ENCODE measurements at regions not wholly inside any gene's neighbourhood (a gene's known extent, or its start where the extent isn't known, plus 50 kb on each side); places are given as distances from the start of the nearest gene placed in this dataset.

DNA sequence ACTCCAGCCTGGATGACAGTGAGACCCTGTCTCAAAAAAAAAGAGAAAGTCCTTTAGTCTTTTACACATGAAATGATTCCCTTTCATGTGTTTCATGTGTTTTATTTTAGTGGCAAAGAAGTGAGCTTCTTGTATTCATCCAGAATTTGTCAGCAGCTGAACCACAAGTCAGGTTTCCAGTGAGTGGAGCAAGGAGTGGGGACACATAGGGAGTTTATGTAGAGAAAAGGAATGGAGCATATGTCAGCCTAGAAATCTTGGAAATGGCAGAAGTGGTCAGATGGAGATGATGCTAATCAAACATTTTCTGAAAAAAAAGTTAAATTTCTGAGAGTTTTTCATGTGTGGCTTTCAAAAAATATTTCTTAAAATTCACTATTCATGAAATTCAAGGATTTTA lies 383.0 kb upstream of the GATB start:
- Histone ChIP-seq H3K36me3 (ENCODE audit: control insufficient read depth, insufficient read depth, low read length) (no peaks in the 10 kb centered on the region), H3K4me3 (ENCODE audit: extremely low read depth, insufficient read depth, low read length, poor library complexity, severe bottlenecking) (no peak overlapping the region), H3K4me1 (ENCODE audit: control insufficient read depth, insufficient read depth, low read length, poor library complexity, severe bottlenecking) (no peaks in the 10 kb centered on the region), H3K9me3 (ENCODE audit: control insufficient read depth, low read length) (peaks cover 33% of the 10 kb centered on the region), H3K27ac (ENCODE audit: low read depth, low read length, severe bottlenecking) (no peak overlapping the region)

- Histone ChIP-seq H3K4me1 (ENCODE audit: control insufficient read depth, insufficient read depth, low read length, poor library complexity, severe bottlenecking) (no peaks in the 10 kb centered on the region), H3K4me3 (ENCODE audit: extremely low read depth, insufficient read depth, low read length, poor library complexity, severe bottlenecking) (no peak overlapping the region), H3K9me3 (ENCODE audit: control insufficient read depth, low read length) (no peaks in the 10 kb centered on the region), H3K27ac (ENCODE audit: low read depth, low read length, severe bottlenecking) (no peak overlapping the region), H3K36me3 (ENCODE audit: control insufficient read depth, insufficient read depth, low read length) (no peaks in the 10 kb centered on the region)
- 92 to 100% methylated on average over 1 to 2 of the region's 3 CpGs for whole genome bisulfite sequencing, 2 experiments (ENCODE audit: insufficient coverage in 2 of 2)
Observed at GRCh38 chr4:152138451-152138850, 377.6 kb upstream of the GATB start.

GRCh38 chr4:152132776-152133175 lies 372.0 kb upstream of the GATB start:
- no peak overlapping the region for H3K27ac ChIP-seq (ENCODE audit: low read depth, low read length, severe bottlenecking)
- H3K4me1 ChIP-seq (ENCODE audit: control insufficient read depth, insufficient read depth, low read length, poor library complexity, severe bottlenecking): no peaks in the 10 kb centered on the region
- H3K36me3 ChIP-seq (ENCODE audit: control insufficient read depth, insufficient read depth, low read length): no peaks in the 10 kb centered on the region
- H3K9me3 ChIP-seq (ENCODE audit: control insufficient read depth, low read length): no peaks in the 10 kb centered on the region
- no peak overlapping the region for H3K4me3 ChIP-seq (ENCODE audit: extremely low read depth, insufficient read depth, low read length, poor library complexity, severe bottlenecking)

- WGBS, 2 experiments (ENCODE audit: insufficient coverage in 2 of 2): 90% methylated on average over 1 of the region's 1 CpG; no CpG with 5 or more reads in 1 of the 2 experiments
- H3K36me3 ChIP-seq (ENCODE audit: control insufficient read depth, insufficient read depth, low read length): no peaks in the 10 kb centered on the region
- no peak overlapping the region for H3K4me3 ChIP-seq (ENCODE audit: extremely low read depth, insufficient read depth, low read length, poor library complexity, severe bottlenecking)
- no peak overlapping the region for H3K27ac ChIP-seq (ENCODE audit: low read depth, low read length, severe bottlenecking)
- no peaks in the 10 kb centered on the region for H3K9me3 ChIP-seq (ENCODE audit: control insufficient read depth, low read length)
- H3K4me1 ChIP-seq (ENCODE audit: control insufficient read depth, insufficient read depth, low read length, poor library complexity, severe bottlenecking): no peaks in the 10 kb centered on the region
Observed at GRCh38 chr4:152128356-152128755, 367.5 kb upstream of the GATB start.

DNA sequence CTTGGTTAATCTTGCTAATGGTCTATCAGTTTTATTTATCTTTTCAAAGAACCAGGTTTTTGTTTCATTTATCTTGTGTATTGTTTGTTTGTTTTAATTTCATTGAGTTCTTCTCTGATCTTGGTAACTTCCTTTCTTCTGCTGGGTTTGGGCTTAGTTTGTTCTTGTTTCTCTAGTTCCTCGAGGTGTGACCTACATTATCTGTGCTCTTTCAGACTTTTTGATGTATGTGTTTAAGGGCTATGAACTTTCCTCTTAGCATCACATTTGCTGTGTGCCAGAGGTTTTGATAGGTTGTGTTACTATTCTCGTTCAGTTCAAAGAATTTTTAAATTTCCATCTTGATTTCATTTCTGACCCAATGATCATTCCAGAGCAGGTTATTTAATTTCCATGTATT lies 365.4 kb upstream of the GATB start:
- Histone ChIP-seq H3K9me3 (ENCODE audit: control insufficient read depth, low read length) (no peaks in the 10 kb centered on the region), H3K36me3 (ENCODE audit: control insufficient read depth, insufficient read depth, low read length) (no peaks in the 10 kb centered on the region)
- WGBS, 2 experiments (ENCODE audit: insufficient coverage in 2 of 2): no CpG with 5 or more reads among the region's 2 CpGs

GRCh38 chr4:152118819-152119553 lies 358.2 kb upstream of the GATB start:
- Histone ChIP-seq H3K27ac (ENCODE audit: low read depth, low read length, severe bottlenecking) (no peak overlapping the region), H3K4me3 (ENCODE audit: extremely low read depth, insufficient read depth, low read length, poor library complexity, severe bottlenecking) (no peak overlapping the region), H3K36me3 (ENCODE audit: control insufficient read depth, insufficient read depth, low read length) (no peaks in the 10 kb centered on the region), H3K4me1 (ENCODE audit: control insufficient read depth, insufficient read depth, low read length, poor library complexity, severe bottlenecking) (no peaks in the 10 kb centered on the region), H3K9me3 (ENCODE audit: control insufficient read depth, low read length) (no peaks in the 10 kb centered on the region)
- 70 to 76% methylated on average over 7 to 11 of the region's 12 CpGs for WGBS, 2 experiments (ENCODE audit: insufficient coverage in 2 of 2)

More for the DNA sequence above, 365.4 kb upstream of the GATB start:
- Histone ChIP-seq H3K4me3 (ENCODE audit: extremely low read depth, insufficient read depth, low read length, poor library complexity, severe bottlenecking) (no peak overlapping the region), H3K27ac (ENCODE audit: low read depth, low read length, severe bottlenecking) (no peak overlapping the region), H3K4me1 (ENCODE audit: control insufficient read depth, insufficient read depth, low read length, poor library complexity, severe bottlenecking) (no peaks in the 10 kb centered on the region)

GRCh38 chr4:152117933-152118507 lies 357.2 kb upstream of the GATB start:
- no peaks in the 10 kb centered on the region for H3K4me1 ChIP-seq (ENCODE audit: control insufficient read depth, insufficient read depth, low read length, poor library complexity, severe bottlenecking)
- H3K9me3 ChIP-seq (ENCODE audit: control insufficient read depth, low read length): no peaks in the 10 kb centered on the region
- no peak overlapping the region for H3K27ac ChIP-seq (ENCODE audit: low read depth, low read length, severe bottlenecking)
- H3K36me3 ChIP-seq (ENCODE audit: control insufficient read depth, insufficient read depth, low read length): no peaks in the 10 kb centered on the region
- H3K4me3 ChIP-seq (ENCODE audit: extremely low read depth, insufficient read depth, low read length, poor library complexity, severe bottlenecking): no peak overlapping the region
- WGBS, 2 experiments (ENCODE audit: insufficient coverage in 2 of 2): 95 to 96% methylated on average over 5 to 7 of the region's 8 CpGs

GRCh38 chr4:152117520-152117919 lies 356.7 kb upstream of the GATB start:
- 89 to 94% methylated on average over 5 to 6 of the region's 6 CpGs for WGBS, 2 experiments (ENCODE audit: insufficient coverage in 2 of 2)
- no peaks in the 10 kb centered on the region for H3K4me1 ChIP-seq (ENCODE audit: control insufficient read depth, insufficient read depth, low read length, poor library complexity, severe bottlenecking)
- no peak overlapping the region for H3K27ac ChIP-seq (ENCODE audit: low read depth, low read length, severe bottlenecking)
- H3K4me3 ChIP-seq (ENCODE audit: extremely low read depth, insufficient read depth, low read length, poor library complexity, severe bottlenecking): no peak overlapping the region
- no peaks in the 10 kb centered on the region for H3K36me3 ChIP-seq (ENCODE audit: control insufficient read depth, insufficient read depth, low read length)
- H3K9me3 ChIP-seq (ENCODE audit: control insufficient read depth, low read length): no peaks in the 10 kb centered on the region

GRCh38 chr4:152117054-152117453 lies 356.2 kb upstream of the GATB start:
- 93% methylated on average over 1 to 2 of the region's 3 CpGs for WGBS, 2 experiments (ENCODE audit: insufficient coverage in 2 of 2)
- H3K36me3 ChIP-seq (ENCODE audit: control insufficient read depth, insufficient read depth, low read length): no peaks in the 10 kb centered on the region
- no peak overlapping the region for H3K27ac ChIP-seq (ENCODE audit: low read depth, low read length, severe bottlenecking)
- no peak overlapping the region for H3K4me3 ChIP-seq (ENCODE audit: extremely low read depth, insufficient read depth, low read length, poor library complexity, severe bottlenecking)
- no peaks in the 10 kb centered on the region for H3K9me3 ChIP-seq (ENCODE audit: control insufficient read depth, low read length)
- no peaks in the 10 kb centered on the region for H3K4me1 ChIP-seq (ENCODE audit: control insufficient read depth, insufficient read depth, low read length, poor library complexity, severe bottlenecking)

DNA sequence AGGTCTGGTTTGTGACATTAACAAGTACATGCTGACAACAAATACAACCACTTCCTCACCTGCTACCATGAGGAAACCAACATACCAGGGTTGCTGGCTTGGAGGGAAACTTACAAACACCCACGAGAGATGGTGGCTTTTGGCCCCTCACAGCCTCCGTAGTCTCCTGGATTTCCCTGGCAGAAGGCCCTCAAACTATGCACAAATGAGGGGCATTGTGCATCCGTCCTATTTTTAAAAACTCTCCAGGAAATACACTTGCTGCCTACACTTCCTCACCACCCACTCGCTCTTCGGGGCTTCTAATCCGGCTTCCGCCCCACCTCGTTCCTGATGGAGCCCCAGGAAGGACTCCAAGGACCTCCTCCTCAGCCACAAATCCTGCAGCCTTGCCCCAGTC lies 355.0 kb upstream of the GATB start:
- Histone ChIP-seq H3K27ac (ENCODE audit: low read depth, low read length, severe bottlenecking) (no peak overlapping the region), H3K36me3 (ENCODE audit: control insufficient read depth, insufficient read depth, low read length) (no peaks in the 10 kb centered on the region), H3K9me3 (ENCODE audit: control insufficient read depth, low read length) (no peaks in the 10 kb centered on the region), H3K4me1 (ENCODE audit: control insufficient read depth, insufficient read depth, low read length, poor library complexity, severe bottlenecking) (no peaks in the 10 kb centered on the region), H3K4me3 (ENCODE audit: extremely low read depth, insufficient read depth, low read length, poor library complexity, severe bottlenecking) (no peak overlapping the region)
- WGBS, 2 experiments (ENCODE audit: insufficient coverage in 2 of 2): 81 to 95% methylated on average over 8 of the region's 8 CpGs

GRCh38 chr4:152115118-152115517 lies 354.3 kb upstream of the GATB start:
- H3K27ac ChIP-seq (ENCODE audit: low read depth, low read length, severe bottlenecking): no peak overlapping the region
- 80 to 100% methylated on average over 1 to 3 of the region's 3 CpGs for WGBS, 2 experiments (ENCODE audit: insufficient coverage in 2 of 2)
- no peaks in the 10 kb centered on the region for H3K36me3 ChIP-seq (ENCODE audit: control insufficient read depth, insufficient read depth, low read length)
- H3K4me1 ChIP-seq (ENCODE audit: control insufficient read depth, insufficient read depth, low read length, poor library complexity, severe bottlenecking): no peaks in the 10 kb centered on the region
- H3K9me3 ChIP-seq (ENCODE audit: control insufficient read depth, low read length): no peaks in the 10 kb centered on the region
- H3K4me3 ChIP-seq (ENCODE audit: extremely low read depth, insufficient read depth, low read length, poor library complexity, severe bottlenecking): no peak overlapping the region
